NCI-H2196 treated with DMSO at 0.1 percent for 48 hours (cell line): ENCODE measurements at regions not wholly inside any gene's neighbourhood (a gene's known extent, or its start where the extent isn't known, plus 50 kb on each side); places are given as distances from the start of the nearest gene placed in this dataset.

Experiments used
- DNase-seq: peaks from one replicate; lab custom pipeline; 2025; ENCODE audit not compliant: unreplicated experiment; lab: John Stamatoyannopoulos, UW

DNA sequence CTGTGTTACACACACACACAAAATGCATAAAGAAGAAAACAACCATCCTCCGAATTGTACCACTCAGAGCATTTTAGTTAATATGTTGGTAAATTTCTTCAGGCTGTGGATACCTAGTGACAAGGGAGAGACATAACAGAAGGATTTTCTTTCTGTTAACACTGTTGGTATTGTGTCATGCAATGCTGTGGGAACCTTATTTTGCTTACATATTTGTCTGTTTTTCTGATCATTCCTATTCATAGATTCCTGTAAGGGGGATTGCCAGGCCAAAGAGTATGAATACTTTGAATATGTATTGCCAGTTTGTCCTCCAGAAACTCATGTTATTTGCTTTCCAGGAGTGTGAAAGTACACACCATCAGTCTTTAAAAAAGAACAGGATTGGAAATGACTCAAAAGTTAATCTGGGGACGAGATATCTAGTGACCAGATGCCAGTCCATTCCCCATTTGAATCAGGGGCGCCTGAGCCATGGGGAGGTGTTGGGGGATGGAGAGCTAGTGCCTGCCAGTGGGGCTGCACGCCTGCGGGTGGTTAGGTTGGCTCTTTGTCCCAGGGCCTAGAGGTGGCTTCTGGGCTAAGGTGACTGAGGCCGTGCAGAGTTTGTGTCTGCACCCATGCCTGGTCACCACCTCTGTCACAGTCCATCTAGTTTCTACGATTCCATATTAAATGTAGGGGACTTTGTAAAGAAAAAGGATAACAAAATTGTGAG, 142.0 kb downstream of the PTPN20 start:
- no peak for DNase-seq

- no peak for DNase-seq
Observed at GRCh38 chr10:47054974-47055373, 143.7 kb downstream of the PTPN20 start.

GRCh38 chr10:47055386-47056246, 144.4 kb downstream of the PTPN20 start:
- no peak for DNase-seq

- DNase-seq, result no peak
Observed at GRCh38 chr10:47056247-47056510, 145.0 kb downstream of the PTPN20 start.

GRCh38 chr10:47057471-47057870, 146.2 kb downstream of the PTPN20 start:
- DNase-seq, result no peak

DNA sequence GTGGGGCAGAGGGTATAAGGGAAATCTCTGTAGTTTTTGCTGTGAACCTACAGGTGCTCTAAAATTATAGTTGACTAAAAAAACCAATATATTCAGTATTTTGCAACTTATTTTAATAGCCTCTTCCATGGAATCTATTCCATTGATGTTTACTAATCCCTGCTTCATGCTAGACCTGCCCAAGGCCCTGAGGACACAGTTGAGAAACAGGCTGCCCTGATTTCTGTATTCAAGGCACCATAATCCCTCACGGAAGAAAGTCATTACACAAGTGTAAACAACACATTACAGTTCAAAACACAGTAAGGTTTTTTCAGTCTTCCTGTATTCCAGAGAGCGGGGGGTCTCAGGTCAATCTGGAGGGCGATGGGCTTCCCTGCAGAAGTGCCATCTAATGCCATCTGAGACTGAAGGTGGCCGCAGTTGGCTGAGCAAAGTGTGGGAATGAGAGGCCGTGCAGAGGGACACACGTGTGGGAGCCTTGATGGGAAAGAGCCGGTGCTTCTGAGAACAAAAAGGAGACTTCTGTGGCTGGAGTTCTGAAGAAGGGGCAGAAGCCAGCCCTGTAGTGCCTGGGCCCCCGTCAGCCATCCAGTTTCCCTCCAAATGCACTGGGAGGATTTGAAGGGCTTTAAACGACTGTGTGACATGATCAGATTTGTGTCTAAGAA, 146.9 kb downstream of the PTPN20 start:
- no peak for DNase-seq

DNA sequence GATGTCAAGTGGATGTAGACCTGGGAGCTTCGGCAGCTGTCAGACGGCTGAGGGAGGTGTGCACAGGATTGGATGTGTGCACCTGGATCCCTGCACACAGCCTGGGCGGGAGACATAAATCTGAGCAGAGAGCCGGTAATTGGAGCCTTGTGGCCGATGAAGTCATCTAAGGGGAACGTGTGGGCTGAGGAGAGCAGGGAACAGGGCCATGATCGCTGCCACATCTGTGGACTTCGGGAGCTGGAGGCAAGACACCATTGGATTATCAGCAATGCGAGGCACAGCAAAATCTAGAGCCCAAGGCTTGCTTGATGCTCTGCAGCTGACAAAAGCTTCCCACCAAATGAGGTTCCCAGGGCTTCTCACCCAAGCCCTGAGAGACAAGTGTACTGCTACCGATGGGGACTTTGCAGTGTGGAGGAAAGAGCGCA, 147.7 kb downstream of the PTPN20 start:
- no peak for DNase-seq

- DNase-seq, result no peak
Observed at GRCh38 chr10:47059606-47060311, 148.5 kb downstream of the PTPN20 start.

DNA sequence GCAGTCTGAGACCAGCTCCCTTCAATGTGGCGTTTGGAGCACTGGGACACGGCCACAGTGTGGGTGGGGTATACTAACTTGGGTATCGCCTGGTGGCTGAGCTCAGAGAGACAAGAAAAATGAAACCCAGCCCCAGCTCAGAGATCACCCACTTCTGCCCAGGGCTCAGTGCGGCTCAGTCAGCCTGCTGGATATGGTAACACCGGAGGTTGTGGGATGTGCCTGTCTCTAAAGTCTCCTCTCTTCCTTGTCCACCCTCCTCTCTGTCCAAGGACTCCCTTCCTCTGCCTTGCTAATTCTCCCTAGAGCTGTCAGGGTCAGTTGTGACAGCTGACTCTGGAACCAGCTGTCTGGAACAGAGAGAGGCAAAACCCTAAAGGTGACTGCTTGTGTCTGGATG, 149.1 kb downstream of the PTPN20 start:
- no peak for DNase-seq

GRCh38 chr10:47060993-47061500, 149.8 kb downstream of the PTPN20 start:
- no peak for DNase-seq

DNA sequence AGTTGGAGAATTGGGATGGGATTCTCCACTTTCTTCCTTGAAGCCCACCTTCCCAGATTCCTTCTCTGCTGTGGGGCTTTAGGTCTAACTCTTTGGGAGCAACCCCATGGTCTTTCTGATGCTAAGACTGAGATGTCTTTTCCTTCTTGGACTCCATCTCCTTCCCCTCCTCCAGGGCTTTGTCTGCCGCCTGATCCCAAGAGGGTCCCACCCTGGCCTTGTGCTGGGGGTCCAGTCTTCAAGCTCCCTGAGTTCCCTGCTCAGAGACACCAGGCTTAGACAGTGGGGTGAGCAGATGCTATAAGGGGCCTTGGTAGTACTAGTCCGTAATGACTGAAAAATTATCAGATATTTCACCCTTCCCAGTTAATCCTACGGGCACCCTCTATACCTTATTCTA, 150.5 kb downstream of the PTPN20 start:
- no peak for DNase-seq

DNA sequence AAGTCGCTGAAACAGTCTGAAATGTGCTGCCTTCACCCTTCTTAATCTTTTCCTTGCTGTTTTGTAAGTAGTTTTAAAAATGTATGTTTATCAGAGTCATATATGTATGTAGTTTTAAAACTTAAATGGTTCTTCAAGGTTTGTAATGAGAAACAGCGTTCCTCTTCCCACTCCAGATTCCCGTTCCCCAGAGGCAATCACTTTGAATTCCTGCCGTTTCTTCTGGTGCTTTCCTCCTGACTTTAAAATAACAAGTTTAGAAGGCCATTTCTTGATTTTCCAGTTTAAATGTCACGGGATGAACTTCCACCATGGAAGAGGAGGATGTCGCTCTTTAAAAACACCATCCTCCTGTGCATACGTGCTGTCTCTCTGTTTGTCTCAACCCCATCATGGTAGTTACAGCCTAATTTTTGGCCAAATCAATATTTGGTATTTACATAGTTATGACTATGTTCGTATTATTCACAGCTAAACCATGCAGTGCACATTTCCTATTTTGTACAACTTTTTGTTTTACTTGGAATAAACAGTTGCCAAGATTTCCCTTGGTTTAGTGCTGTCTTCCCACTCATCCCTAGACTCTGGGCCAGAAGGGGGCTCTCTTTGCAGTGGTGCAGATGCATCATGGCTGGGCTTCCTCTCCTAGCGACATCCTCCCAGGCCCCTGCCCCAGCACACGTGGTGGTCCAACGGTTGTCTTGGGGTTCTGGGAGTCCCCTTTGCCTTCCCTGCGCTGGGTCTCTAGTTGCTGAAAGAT, 151.4 kb downstream of the PTPN20 start:
- no peak for DNase-seq

DNA sequence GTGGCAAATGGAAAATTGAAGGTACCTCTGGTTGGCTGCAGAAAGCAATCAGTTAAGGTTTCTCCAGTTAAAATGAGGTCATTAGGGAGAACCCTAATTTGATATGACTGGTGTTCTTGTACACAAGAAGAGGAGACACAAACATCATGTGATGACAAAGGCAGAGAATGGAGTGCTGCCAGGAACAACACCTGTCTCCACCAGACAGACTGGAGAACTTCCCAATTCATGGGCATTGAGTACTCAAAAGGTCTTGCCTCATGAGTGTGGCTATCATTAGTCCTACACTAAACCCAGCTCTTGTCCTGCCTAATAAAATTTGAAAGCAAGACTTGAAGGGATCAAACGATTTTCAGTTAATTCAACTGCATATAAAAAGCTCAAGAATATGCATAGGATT, 152.6 kb downstream of the PTPN20 start:
- DNase-seq, result peak; percentile 10

DNA sequence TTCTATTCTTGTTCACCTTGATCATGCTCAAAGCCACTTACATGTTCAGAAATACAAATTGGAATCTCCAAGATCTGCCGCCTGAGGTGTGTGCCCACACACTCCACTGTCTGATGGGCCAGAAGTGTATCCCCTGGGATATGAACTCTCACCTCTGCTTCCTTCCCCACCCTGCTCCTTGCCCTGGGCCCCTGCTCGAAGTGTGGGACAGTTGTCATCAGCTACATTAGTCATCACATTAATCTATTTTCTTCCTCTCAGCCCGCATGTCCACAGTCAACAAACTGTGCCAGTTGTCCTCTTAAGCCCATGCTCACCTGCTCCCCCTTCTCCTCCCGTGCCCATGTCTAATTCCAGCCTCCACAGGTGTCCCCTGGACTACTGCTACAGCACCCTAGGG, 154.7 kb downstream of the PTPN20 start:
- no peak for DNase-seq

GRCh38 chr10:47067949-47068940, 157.0 kb downstream of the PTPN20 start:
- DNase-seq, result no peak

- no peak for DNase-seq
Observed at GRCh38 chr10:47070541-47070940, 159.3 kb downstream of the PTPN20 start.

DNA sequence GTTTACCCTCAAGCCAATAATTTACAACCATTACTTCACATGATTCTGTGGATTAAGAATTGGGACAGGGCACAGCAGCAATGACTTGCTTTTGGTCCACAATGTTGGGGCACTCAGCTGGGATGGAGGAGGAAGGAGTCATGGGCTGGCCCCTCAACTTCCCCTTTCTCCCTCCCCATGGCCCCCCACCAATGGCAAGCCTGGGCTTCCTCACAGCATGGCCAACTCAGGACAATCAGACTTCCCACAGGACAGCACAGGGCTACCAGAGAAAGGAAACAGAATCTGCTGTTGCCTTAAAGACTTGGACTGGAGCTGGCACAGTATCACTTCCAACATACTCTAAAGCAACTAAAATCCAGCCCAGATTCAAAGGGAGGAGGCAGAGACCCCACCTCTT, 160.7 kb downstream of the PTPN20 start:
- no peak for DNase-seq

DNA sequence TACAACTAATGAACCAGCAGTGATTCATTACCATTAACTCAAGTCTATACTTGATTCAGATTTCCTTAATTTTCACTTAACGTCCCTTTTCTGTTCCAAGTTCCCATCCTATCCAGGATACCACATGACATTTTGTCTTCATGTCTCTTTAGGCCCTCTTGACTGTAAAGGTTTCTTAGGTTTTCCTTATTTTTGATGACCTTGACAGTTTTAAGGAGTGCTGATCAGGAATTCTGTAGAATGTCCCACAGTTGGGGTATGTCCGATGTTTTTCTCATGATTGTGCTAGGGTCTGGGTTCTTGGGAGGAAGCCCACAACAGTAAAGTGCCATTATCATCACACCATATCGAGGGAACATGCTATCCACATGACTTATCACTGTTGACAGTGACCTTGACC, 162.7 kb downstream of the PTPN20 start:
- no peak for DNase-seq

DNA sequence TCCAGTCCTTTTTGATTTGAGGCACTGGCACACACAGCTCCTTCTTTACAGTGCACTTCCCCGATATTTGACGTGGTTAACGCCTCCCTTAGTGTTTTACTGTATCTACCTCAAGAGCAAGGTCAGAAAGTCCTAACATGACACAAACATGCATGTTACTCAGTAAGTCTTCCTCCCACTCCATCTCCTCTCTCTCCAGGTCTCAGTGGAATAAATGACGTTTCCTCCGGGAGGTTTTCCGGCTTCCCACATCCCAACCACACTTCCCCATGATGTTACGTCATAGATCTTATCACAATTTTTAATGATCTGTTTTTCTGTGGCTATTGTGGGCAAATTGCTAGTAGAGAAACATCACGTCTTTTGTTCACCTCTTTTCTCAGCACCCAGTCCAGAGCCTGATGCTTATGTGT, 165.7 kb downstream of the PTPN20 start:
- DNase-seq, result no peak
